ENCODE measurements at regions not wholly inside any gene's neighbourhood (a gene's known extent, or its start where the extent isn't known, plus 50 kb on each side); places are given as distances from the start of the nearest gene placed in this dataset.

DNA sequence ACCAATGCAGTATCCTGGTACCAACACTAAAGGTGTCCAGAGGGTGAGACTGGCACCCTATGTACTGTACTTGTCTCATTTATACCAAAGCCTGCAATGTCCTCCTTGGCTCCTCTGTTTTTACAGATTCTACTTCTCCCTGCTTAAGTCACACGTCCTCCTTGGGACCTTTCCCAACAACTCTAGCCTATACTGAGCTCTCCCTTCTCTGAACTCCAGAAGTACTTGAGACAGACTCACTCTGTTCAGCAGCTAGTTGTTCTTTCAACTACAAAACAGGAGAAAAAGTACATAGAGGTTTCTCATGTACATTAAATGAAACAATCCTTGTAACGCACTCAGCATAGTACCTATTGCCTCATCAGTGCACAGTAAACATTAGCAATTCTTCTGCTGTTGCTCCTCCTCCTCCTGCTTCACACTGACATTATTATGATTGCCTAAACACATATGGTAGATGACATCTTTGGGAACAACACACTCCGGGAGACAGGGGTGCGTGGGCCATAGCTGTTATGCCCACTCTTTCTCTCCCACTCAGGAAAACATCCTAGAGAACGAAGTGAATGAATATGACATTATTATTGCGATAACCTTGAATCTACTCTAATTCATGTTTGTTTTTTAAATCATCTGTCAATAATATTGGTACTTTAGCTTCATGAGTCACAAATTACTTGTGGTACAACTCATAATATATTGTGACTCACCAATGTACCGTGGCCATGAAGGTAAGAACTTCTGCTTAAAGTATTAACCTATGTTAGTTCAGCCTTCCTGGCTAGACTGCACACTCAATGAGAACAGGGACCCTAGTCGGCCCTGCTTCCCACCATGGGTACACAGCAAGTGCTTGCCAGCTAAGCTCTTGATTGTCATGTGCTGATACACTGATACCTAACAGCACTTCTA is 180.3 kb upstream of the ADRA1B start:
- TF ChIP-seq, protein P1, sequence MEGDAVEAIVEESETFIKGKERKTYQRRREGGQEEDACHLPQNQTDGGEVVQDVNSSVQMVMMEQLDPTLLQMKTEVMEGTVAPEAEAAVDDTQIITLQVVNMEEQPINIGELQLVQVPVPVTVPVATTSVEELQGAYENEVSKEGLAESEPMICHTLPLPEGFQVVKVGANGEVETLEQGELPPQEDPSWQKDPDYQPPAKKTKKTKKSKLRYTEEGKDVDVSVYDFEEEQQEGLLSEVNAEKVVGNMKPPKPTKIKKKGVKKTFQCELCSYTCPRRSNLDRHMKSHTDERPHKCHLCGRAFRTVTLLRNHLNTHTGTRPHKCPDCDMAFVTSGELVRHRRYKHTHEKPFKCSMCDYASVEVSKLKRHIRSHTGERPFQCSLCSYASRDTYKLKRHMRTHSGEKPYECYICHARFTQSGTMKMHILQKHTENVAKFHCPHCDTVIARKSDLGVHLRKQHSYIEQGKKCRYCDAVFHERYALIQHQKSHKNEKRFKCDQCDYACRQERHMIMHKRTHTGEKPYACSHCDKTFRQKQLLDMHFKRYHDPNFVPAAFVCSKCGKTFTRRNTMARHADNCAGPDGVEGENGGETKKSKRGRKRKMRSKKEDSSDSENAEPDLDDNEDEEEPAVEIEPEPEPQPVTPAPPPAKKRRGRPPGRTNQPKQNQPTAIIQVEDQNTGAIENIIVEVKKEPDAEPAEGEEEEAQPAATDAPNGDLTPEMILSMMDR (IDR thresholded peaks at IDR 0.05; ENCODE audit: insufficient read depth, low read depth, low read length), result no peak
- no peak for TF ChIP-seq EZH2 (IDR thresholded peaks at IDR 0.05; ENCODE audit: insufficient read depth, low read length)
